GM21390 (cell line): ENCODE measurements at regions not wholly inside any gene's neighbourhood (a gene's known extent, or its start where the extent isn't known, plus 50 kb on each side); places are given as distances from the start of the nearest gene placed in this dataset.
A peak's percentile ranks its signal among the peaks of the same experiment; 100 is the strongest.
"Not testable (repeated sequence)": the region's sequence is repeated elsewhere in the genome, so short reads cannot be mapped to it uniquely, and the experiment has no call there.

Experiments
- ATAC-seq: cut with Tn5 transposase; IDR thresholded peaks from one replicate; pipeline ENCODE4 v1.9.1; 2021; ENCODE audit not compliant: unreplicated experiment

- not testable (repeated sequence) for ATAC-seq
These were observed 63.0 kb upstream of the KIF2A start for GRCh38 chr5:62243046-62243445.

DNA sequence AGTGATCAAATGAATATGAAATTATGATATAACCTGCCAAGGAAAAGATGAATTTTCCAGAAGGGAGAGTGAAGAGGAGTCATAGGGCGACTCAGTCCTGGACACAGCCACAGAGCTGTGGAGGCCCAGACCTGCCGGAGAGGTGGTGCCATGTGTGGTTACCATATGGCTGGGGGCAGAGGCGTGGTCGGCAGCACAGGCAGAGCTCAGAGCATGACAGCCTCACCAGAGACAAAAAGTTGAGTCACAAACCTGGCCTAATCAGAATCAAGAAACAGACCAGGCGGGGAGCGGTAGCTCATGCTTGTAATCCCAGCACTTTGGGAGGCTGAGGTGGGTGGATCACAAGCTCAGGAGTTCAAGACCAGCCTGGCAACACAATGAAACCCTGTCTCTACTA is 57.8 kb upstream of the KIF2A start:
- not testable (repeated sequence) for ATAC-seq

DNA sequence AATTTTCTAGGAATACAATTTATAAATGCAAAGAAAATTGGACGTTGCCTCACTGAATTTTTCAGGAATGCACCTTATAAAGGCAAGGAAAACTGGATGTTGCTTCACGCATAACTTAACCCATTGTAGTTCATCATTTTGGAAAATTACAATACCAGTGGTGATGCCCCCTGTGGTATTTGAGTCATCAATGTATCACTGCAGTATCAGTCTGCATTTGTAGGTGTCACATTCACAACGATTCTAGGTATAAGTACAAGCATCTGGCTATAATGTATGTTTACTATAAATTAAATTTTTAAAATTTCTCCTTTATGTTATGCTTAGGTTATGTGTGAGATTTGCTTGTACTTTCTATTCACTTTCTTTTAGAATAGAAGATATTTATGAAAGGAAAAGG is 55.9 kb upstream of the KIF2A start:
- not testable (repeated sequence) for ATAC-seq

GRCh38 chr5:62250919-62251318 is 55.1 kb upstream of the KIF2A start:
- not testable (repeated sequence) for ATAC-seq

DNA sequence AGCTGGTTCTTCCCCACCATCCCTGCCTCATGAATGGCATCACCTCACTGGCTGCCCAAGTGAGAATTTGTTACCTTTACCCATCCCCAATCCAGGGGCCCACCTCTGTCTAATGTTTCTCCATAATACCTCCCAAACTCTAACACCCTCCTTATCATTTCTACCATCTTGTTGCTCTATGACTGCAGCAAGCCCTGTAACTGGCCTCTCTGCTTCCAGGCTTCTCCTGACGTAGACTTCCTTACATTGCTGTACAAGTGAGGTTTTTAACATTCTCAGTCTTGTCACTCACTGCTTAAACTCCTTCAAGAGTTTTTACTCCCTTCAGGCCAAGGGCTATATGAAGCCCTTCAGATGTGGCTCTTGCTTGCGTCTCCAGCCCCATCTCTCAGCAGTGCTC is 53.5 kb upstream of the KIF2A start:
- ATAC-seq: not testable (repeated sequence)

DNA sequence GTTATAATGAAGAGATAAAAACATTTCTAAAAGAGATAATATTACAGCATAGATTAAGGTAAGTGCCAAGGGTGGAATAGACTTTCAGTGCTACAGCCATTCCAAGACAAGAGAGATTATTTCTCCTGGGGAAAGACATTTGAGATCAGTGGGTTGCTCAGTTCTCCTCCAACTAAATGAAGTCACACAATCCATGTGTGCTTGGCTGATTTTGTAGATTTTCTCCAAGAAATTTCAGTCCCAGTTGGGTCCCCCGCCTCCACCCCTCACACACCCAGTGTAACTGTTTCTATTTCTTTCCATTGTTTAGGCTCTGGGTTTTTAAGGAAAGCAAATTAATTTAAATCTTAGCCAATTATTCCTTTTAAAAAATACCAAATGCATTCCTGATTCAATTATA is 50.5 kb upstream of the KIF2A start:
- not testable (repeated sequence) for ATAC-seq

DNA sequence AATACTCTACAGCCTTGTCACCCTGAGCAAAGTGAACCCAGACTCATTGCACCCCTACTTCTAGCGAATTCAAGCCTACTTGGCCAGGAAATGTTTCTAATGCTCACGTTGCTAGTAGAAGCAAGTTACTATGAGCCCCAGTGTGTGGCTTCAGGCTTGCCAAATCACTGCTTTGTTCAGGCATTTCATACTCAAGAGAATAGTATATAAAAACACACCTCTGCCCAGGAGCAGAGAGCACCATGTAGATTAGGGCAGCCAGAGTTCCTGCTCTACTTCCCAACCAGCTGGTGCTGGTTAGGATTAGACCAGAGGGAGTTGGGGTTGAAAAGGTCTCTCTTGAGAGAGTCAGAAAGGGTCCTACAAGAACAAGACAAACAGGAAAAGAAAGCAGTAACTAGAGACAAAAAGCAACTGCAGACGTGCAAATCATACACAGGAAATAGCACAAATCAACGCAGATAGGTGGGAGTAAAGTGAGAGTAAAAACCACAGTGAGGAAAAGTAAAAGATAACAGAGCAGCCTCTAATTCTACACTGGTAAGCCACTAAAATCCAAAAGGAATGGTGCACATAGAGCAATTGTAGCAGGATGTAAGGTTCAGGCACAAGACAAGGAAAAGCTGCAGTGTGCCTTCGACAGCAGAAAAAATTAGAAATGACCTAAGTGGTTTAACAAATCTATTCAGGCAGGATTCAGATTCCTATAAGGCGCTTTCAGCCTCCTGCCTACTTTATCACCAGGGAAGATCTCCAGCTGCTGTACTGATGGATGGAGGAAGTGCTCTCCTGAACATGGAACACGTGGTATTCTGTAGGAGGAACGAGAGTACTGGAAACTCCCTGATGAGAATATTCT is 49.6 kb upstream of the KIF2A start:
- peak; percentile 75 for ATAC-seq
